Nephron (organoid): ENCODE measurements at regions not wholly inside any gene's neighbourhood (a gene's known extent, or its start where the extent isn't known, plus 50 kb on each side); places are given as distances from the start of the nearest gene placed in this dataset.

Experiments used
- H3K27ac Mint-ChIP-seq, 3 experiments: 2 replicates each; pipeline ENCODE4 v1.8.0; 2020; ENCODE audit warnings: mixed read lengths in 3 of 3, mild to moderate bottlenecking in 2 of 3, moderate library complexity in 1 of 3
- H3K27me3 Mint-ChIP-seq: 2 replicates; pipeline ENCODE4 v1.8.0; 2021; ENCODE audit warnings: low read depth, mild to moderate bottlenecking, moderate library complexity, mixed read lengths
- H3K36me3 Mint-ChIP-seq: 2 replicates; pipeline ENCODE4 v1.8.0; 2020; ENCODE audit warnings: low read depth, mixed read lengths
- H3K4me1 Mint-ChIP-seq: 2 replicates; pipeline ENCODE4 v1.8.0; 2020; ENCODE audit warnings: mixed read lengths
- H3K4me3 Mint-ChIP-seq, 3 experiments: 2 replicates each; pipeline ENCODE4 v1.8.0; 2020; ENCODE audit warnings: mild to moderate bottlenecking in 3 of 3, mixed read lengths in 3 of 3, moderate library complexity in 2 of 3
- H3K9me3 Mint-ChIP-seq: 2 replicates; pipeline ENCODE4 v1.8.0; 2020; ENCODE audit warnings: mixed read lengths
- TF ChIP-seq, protein P1 (sequence below), 3 experiments: fragments of 200-600 bp; sonication (generic); IDR thresholded peaks; one replicate each; pipeline ENCODE4 v1.5.0; 2021; ENCODE audit warnings: antibody characterized with exemption in 3 of 3; ENCODE audit not compliant: unreplicated experiment in 3 of 3

DNA sequence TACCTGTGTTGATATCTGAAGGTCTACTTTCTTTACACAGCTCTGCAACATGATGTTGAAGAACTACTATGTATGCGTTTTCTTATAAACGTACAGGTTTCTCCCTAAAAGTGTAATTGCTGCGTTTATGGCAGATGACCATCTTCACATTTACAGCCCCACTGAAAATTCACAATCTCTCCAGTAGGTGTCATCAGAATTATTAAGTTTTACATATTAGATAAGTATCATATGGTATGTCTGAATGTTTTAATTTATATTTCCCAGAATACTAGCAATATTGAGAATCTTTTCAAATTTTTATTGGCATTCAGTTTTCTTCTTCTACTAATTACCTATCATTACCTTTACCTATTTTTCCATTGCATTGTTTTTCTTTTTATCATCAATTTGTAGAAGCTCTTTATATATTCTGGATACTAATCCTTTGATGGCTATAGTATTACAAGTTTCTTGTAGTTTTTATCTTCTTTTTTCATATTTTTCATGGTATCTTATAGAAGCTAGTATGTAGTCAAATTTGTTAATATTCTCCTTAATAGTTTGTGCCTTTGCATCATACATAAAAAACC is 123.5 kb downstream of the CAPZA3 start:
- Mint-ChIP-seq H3K36me3 (no peaks in the 10 kb centered on the region), H3K4me3 (no peak overlapping the region), H3K4me1 (no peaks in the 10 kb centered on the region), H3K27me3 (no peaks in the 10 kb centered on the region), H3K9me3 (peaks cover 5% of the 10 kb centered on the region), H3K27ac (no peak overlapping the region)
- TF ChIP-seq, protein P1, sequence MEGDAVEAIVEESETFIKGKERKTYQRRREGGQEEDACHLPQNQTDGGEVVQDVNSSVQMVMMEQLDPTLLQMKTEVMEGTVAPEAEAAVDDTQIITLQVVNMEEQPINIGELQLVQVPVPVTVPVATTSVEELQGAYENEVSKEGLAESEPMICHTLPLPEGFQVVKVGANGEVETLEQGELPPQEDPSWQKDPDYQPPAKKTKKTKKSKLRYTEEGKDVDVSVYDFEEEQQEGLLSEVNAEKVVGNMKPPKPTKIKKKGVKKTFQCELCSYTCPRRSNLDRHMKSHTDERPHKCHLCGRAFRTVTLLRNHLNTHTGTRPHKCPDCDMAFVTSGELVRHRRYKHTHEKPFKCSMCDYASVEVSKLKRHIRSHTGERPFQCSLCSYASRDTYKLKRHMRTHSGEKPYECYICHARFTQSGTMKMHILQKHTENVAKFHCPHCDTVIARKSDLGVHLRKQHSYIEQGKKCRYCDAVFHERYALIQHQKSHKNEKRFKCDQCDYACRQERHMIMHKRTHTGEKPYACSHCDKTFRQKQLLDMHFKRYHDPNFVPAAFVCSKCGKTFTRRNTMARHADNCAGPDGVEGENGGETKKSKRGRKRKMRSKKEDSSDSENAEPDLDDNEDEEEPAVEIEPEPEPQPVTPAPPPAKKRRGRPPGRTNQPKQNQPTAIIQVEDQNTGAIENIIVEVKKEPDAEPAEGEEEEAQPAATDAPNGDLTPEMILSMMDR (IDR thresholded peaks at IDR 0.05; ENCODE audit: unreplicated experiment in 3 of 3), result peak; percentile 15 to 31 (median 20)

DNA sequence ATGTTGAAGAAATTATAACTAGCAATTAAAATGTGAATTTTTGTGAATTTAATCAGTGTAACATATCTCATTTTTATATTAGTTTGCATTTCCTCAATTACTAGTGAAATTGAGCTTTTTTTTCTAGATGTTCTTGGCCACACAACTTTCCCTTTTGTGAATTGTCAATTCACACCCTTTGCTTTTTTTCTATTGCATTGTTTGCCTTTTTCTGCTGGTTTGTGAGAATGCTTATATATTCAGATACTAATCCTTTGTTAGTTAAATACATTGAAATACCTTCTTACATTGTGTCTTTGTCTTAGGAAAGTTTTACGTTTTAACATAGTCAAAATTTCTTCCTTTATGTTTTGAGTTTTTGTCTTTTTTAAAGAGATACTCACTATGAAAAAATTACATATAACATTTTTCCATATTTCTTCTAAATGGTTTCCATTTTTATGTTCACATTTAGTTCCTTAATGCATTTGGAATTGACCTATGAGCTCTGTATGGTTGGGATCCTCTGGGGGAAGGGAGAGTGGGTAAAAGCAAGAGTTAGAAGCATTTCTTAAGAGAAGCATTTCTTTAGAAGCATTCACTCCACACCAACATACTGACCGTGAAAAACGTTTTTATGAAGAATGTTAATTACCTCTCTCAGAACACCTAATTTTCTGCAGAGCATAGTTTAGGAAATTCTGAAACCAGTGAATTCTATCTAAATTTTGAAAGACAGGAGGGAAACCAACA is 126.0 kb downstream of the CAPZA3 start:
- H3K9me3 Mint-ChIP-seq, result peaks cover 5% of the 10 kb centered on the region
- TF ChIP-seq, protein P1 (IDR thresholded peaks at IDR 0.05; ENCODE audit: unreplicated experiment in 3 of 3), result no peak

GRCh38 chr12:18864900-18865561 is 127.1 kb downstream of the CAPZA3 start:
- TF ChIP-seq, protein P1 (IDR thresholded peaks at IDR 0.05; ENCODE audit: unreplicated experiment in 3 of 3), result no peak
- Mint-ChIP-seq H3K4me1 (no peaks in the 10 kb centered on the region), H3K4me3 (no peak overlapping the region), H3K36me3 (no peaks in the 10 kb centered on the region), H3K27me3 (no peaks in the 10 kb centered on the region), H3K9me3 (peaks cover 5% of the 10 kb centered on the region), H3K27ac (no peak overlapping the region)

More for the DNA sequence above, 126.0 kb downstream of the CAPZA3 start:
- H3K36me3 Mint-ChIP-seq, result no peaks in the 10 kb centered on the region
- H3K4me1 Mint-ChIP-seq, result no peaks in the 10 kb centered on the region
- no peak overlapping the region for H3K4me3 Mint-ChIP-seq
- no peaks in the 10 kb centered on the region for H3K27me3 Mint-ChIP-seq
- no peak overlapping the region for H3K27ac Mint-ChIP-seq

DNA sequence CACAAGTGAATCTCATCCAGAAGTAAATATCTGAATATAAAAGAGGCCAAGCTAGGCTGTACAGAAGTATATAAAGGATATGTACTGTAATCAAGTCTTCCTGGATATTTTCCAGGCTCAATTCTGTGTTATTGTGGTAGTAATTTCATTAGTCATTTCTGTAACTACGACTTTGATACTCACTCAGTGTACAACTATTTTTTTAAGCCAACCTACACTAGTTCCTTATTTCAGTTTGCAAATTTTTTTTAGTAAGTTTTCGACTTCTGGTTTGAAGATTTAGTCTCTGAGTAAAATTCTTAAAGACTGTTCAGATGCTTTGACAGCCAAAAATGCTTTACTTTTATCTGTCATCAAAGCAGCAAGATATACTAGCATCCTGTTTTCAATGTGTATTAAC is 130.8 kb downstream of the CAPZA3 start:
- Mint-ChIP-seq H3K27ac (no peak overlapping the region), H3K4me1 (no peaks in the 10 kb centered on the region), H3K4me3 (no peak overlapping the region), H3K9me3 (peaks cover 2% of the 10 kb centered on the region), H3K36me3 (no peaks in the 10 kb centered on the region), H3K27me3 (no peaks in the 10 kb centered on the region)
- TF ChIP-seq, protein P1 (IDR thresholded peaks at IDR 0.05; ENCODE audit: unreplicated experiment in 3 of 3), result no peak

GRCh38 chr12:18872770-18873169 is 134.9 kb downstream of the CAPZA3 start:
- TF ChIP-seq, protein P1 (IDR thresholded peaks at IDR 0.05; ENCODE audit: unreplicated experiment in 3 of 3), result no peak
- Mint-ChIP-seq H3K9me3 (no peaks in the 10 kb centered on the region), H3K27ac (no peak overlapping the region), H3K4me3 (no peak overlapping the region), H3K27me3 (no peaks in the 10 kb centered on the region), H3K36me3 (no peaks in the 10 kb centered on the region), H3K4me1 (no peaks in the 10 kb centered on the region)
